ENCODE measurements at regions not wholly inside any gene's neighbourhood (a gene's known extent, or its start where the extent isn't known, plus 50 kb on each side); places are given as distances from the start of the nearest gene placed in this dataset.

- TF ChIP-seq POLR2AphosphoS5 (IDR thresholded peaks at IDR 0.05; ENCODE audit: low read depth, low read length) = no peak
- TF ChIP-seq SIN3A (IDR thresholded peaks at IDR 0.05; ENCODE audit: borderline replicate concordance, insufficient read depth, low read length) = no peak
These were observed 101.5 kb upstream of the DSEL start for GRCh38 chr18:67618061-67618460.
